ENCODE measurements at regions not wholly inside any gene's neighbourhood (a gene's known extent, or its start where the extent isn't known, plus 50 kb on each side); places are given as distances from the start of the nearest gene placed in this dataset.

DNA sequence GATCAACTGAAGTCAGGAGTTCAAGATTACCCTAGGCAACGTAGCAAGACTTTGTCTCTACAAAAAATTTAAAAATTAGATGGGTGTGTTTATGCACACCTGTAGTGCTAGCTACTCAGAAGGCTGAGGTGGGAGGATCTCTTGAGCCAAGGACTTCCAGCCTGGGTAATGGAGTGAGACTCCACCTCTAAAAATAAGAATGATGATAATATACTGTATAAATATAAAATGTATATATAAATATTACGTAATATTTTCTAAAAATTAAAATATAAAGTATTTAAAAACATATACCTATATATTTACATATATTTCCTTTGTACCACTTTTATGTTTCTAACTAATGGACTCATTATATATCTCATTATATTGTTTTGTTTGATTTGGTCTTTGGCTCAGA lies 409.5 kb upstream of the REG3G start:
- Histone ChIP-seq H3K36me3 (ENCODE audit: control insufficient read depth, insufficient read depth, low read length) (no peaks in the 10 kb centered on the region), H3K14ac (replicated peaks; ENCODE audit: low read depth, low read length) (no peak overlapping the region), H4K91ac (ENCODE audit: insufficient read depth, low read depth, low read length) (no peak overlapping the region), H3K9me1 (ENCODE audit: insufficient read depth, low read length) (no peaks in the 10 kb centered on the region), H3K4me2 (ENCODE audit: low read depth, low read length) (no peak overlapping the region), H3K18ac (ENCODE audit: low read depth, low read length) (no peak overlapping the region), H3K27ac (ENCODE audit: insufficient read depth, low read length) (no peak overlapping the region), H2BK120ac (ENCODE audit: low read depth, low read length) (no peak overlapping the region), H2AK9ac (replicated peaks; ENCODE audit: low read depth, low read length, poor library complexity) (no peak overlapping the region), H2BK20ac (ENCODE audit: low read depth, low read length) (no peak overlapping the region), H2BK15ac (ENCODE audit: low read depth, low read length) (no peak overlapping the region), H3K4ac (ENCODE audit: low read depth, low read length) (no peak overlapping the region), H4K5ac (ENCODE audit: low read depth, low read length) (no peak overlapping the region), H3K27me3 (ENCODE audit: control insufficient read depth, insufficient read depth, low read length) (no peaks in the 10 kb centered on the region), H3K56ac (ENCODE audit: extremely low read depth, insufficient read depth, low read length) (no peak overlapping the region), H2AFZ (replicated peaks; ENCODE audit: low read length, poor library complexity) (no peak overlapping the region), H3K4me3 (ENCODE audit: insufficient read depth, low read depth, low read length) (no peak overlapping the region), H2BK5ac (ENCODE audit: low read depth, low read length, poor library complexity, severe bottlenecking) (no peak overlapping the region), H3K4me1 (ENCODE audit: control insufficient read depth, insufficient read depth, low read length) (no peaks in the 10 kb centered on the region), H3K23ac (ENCODE audit: low read depth, low read length) (no peak overlapping the region), H3K79me1 (ENCODE audit: low read depth in 1 of 2, low read length in 2 of 2) (no peaks in the 10 kb centered on the region), H4K20me1 (ENCODE audit: insufficient read depth, low read length) (no peaks in the 10 kb centered on the region), H2AK5ac (ENCODE audit: low read depth, low read length) (no peak overlapping the region), H4K8ac (ENCODE audit: low read depth in 2 of 2, low read length in 2 of 2) (no peak overlapping the region), H3K9ac (ENCODE audit: low read depth, low read length) (no peak overlapping the region), H3K9me3 (ENCODE audit: control insufficient read depth, insufficient read depth, low read length) (no peaks in the 10 kb centered on the region)
- BruUV-seq (replicated peaks), result no TSS peak
- in situ Hi-C loops (cut with MboI; ENCODE audit: low sequenced_read_pairs), result no loop called here
- WGBS, 2 experiments (ENCODE audit: extremely low coverage in 2 of 2, insufficient read length in 1 of 2), result no CpG with 5 or more reads among the region's 2 CpGs
- TF ChIP-seq RAD21 (IDR thresholded peaks at IDR 0.05; ENCODE audit: low read length) (no peak), CHD1 (IDR thresholded peaks at IDR 0.05; ENCODE audit: low read depth, low read length) (no peak), RCOR1 (IDR thresholded peaks at IDR 0.05; ENCODE audit: insufficient replicate concordance, low read length) (no peak), BHLHE40 (IDR thresholded peaks at IDR 0.05; ENCODE audit: low read depth, low read length) (no peak), MAZ (IDR thresholded peaks at IDR 0.05; ENCODE audit: borderline replicate concordance, low read depth, low read length) (no peak)
- no peak for ATAC-seq (ENCODE audit: low read depth)
- ChIA-PET POLR2A (ENCODE audit: unreplicated experiment) (no interaction called here), CTCF (no interaction called here)
- dilution Hi-C loops (cut with HindIII; ENCODE audit: low sequenced_read_pairs, unreplicated experiment), result no loop called here
- no peak for DNase-seq
- intact Hi-C loops (cut with micrococcal nuclease), result no loop called here

Measured in IMR-90 (cell line).